Fibroblast of lung (primary cell): ENCODE measurements at regions not wholly inside any gene's neighbourhood (a gene's known extent, or its start where the extent isn't known, plus 50 kb on each side); places are given as distances from the start of the nearest gene placed in this dataset.

Experiments used
- EZH2 ChIP-seq: IDR thresholded peaks from 2 replicates; pipeline ENCODE4 v1.5.1; 2012; ENCODE audit warnings: low read length, control low read depth, mild to moderate bottlenecking; ENCODE audit errors: missing control alignments
- TF ChIP-seq, protein P1 (sequence below), 2 donors: IDR thresholded peaks in 1 of 2; conservative IDR thresholded peaks in 1 of 2; 1 replicate in 1 of 2; 2 replicates in 1 of 2; pipeline ENCODE4 v1.5.1; 2011 to 2012; ENCODE audit warnings: low read length in 2 of 2, control low read depth in 1 of 2, inconsistent platforms in 1 of 2, low read depth in 1 of 2, mild to moderate bottlenecking in 1 of 2

DNA sequence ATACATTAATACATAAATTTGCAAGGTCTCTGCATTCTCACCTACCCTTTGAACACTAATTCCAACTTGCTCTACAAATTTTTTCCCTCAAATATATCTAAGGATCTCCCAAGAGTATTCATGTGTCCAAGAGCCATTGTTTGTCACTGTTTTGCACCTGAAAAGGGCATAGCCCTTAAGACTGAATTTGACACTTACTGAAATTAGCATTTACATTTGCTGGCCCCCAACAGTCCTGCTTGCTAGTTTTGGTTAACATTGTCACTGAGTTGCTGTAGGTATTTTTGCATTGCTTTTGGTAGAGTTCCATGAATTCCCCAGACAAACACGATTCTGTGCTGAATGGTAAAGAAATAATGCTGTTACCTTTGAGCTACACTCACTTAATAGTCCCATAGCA is 57.3 kb downstream of the KCNA4 start:
- TF ChIP-seq, protein P1, sequence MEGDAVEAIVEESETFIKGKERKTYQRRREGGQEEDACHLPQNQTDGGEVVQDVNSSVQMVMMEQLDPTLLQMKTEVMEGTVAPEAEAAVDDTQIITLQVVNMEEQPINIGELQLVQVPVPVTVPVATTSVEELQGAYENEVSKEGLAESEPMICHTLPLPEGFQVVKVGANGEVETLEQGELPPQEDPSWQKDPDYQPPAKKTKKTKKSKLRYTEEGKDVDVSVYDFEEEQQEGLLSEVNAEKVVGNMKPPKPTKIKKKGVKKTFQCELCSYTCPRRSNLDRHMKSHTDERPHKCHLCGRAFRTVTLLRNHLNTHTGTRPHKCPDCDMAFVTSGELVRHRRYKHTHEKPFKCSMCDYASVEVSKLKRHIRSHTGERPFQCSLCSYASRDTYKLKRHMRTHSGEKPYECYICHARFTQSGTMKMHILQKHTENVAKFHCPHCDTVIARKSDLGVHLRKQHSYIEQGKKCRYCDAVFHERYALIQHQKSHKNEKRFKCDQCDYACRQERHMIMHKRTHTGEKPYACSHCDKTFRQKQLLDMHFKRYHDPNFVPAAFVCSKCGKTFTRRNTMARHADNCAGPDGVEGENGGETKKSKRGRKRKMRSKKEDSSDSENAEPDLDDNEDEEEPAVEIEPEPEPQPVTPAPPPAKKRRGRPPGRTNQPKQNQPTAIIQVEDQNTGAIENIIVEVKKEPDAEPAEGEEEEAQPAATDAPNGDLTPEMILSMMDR (conservative IDR thresholded peaks at IDR 0.05 in 1 of 2, IDR thresholded peaks at IDR 0.05 in 1 of 2; ENCODE audit: low read depth in 1 of 2, low read length in 2 of 2), result no peak
- TF ChIP-seq EZH2, result no peak
